ENCODE measurements at regions not wholly inside any gene's neighbourhood (a gene's known extent, or its start where the extent isn't known, plus 50 kb on each side); places are given as distances from the start of the nearest gene placed in this dataset.

- no peak for TF ChIP-seq MAX (IDR thresholded peaks at IDR 0.05; ENCODE audit: low read depth, low read length)
- no peak for TF ChIP-seq MYC (IDR thresholded peaks at IDR 0.05; ENCODE audit: low read depth, low read length)
- no peak for TF ChIP-seq CTCF (IDR thresholded peaks at IDR 0.05; ENCODE audit: low read depth, low read length)
- TF ChIP-seq POLR2A (IDR thresholded peaks at IDR 0.05; ENCODE audit: extremely low read depth, insufficient read length) = no peak
- no peak overlapping the region for H3K4me3 ChIP-seq (ENCODE audit: low read depth, low read length)
- DNase-seq (ENCODE audit: low read depth) = no peak
Measured at GRCh38 chr4:17065821-17066220, 167.4 kb upstream of the LDB2 start.

DNA sequence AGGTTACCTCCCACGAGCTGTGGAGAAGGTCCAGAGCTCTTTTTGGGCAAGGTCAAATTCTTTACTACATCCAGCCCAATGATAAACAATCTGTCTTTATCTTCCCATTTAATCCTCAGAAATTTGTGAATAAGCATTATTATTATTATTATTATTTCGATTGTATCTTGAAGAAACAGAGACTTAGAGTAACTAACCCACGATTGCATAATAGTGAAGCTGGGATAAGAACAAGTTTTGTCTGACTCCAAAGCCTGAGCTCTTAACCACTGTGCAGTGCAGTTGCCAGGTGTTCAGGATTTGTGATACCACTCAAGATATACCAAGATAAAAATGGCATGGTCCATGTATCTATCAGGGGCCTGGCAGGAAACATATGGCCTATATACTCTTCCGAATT is 166.5 kb upstream of the LDB2 start:
- no peak for TF ChIP-seq POLR2A (IDR thresholded peaks at IDR 0.05; ENCODE audit: extremely low read depth, insufficient read length)
- no peak for DNase-seq (ENCODE audit: low read depth)

DNA sequence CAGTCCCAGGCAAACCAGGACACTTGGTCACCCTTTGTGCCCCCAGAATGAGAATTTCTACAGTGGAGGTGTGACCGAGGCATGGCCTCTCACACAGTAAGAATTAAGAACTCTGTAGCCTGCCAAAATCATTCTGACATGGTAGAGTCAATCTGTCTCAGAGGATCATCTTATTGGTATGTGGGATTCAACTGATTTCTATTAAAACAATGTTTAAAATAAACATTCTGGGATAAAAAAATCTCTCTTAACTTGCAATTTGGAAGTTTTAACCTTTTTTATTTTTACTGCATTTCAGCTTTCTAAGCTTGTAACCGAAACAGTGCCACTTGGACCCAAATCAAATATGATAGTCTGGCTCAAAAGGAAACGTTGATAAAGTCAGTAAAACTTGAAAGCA is 165.4 kb upstream of the LDB2 start:
- TF ChIP-seq POLR2A (IDR thresholded peaks at IDR 0.05; ENCODE audit: extremely low read depth, insufficient read length) (no peak), MYC (IDR thresholded peaks at IDR 0.05; ENCODE audit: low read depth, low read length) (no peak), CTCF (IDR thresholded peaks at IDR 0.05; ENCODE audit: low read depth, low read length) (no peak), MAX (IDR thresholded peaks at IDR 0.05; ENCODE audit: low read depth, low read length) (no peak)
- DNase-seq (ENCODE audit: low read depth) = no peak
- no peak overlapping the region for H3K4me3 ChIP-seq (ENCODE audit: low read depth, low read length)

More for the DNA sequence above, 166.5 kb upstream of the LDB2 start:
- H3K4me3 ChIP-seq (ENCODE audit: low read depth, low read length) = no peak overlapping the region

DNA sequence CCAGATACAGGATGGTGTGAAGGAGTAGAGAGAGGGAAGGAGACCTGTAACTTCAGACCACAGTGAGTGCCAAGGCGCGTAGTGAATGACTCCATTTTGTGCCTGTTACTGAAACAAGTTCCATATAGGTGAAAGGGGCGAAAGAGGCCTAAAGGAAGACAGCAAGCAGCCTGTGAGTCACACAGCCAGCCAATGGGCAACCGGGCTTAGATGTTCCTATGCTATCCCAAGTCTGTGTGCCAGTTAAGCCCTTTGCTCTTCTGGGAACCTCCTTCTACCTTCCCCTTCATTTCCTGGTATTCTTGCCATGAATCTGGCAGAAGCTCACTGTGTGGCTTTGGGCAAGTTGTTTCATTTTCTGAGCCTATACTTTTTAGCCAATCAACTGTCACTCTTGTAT is 161.8 kb upstream of the LDB2 start:
- DNase-seq (ENCODE audit: low read depth) = no peak
- TF ChIP-seq MAX (IDR thresholded peaks at IDR 0.05; ENCODE audit: low read depth, low read length) (no peak), CTCF (IDR thresholded peaks at IDR 0.05; ENCODE audit: low read depth, low read length) (no peak), MYC (IDR thresholded peaks at IDR 0.05; ENCODE audit: low read depth, low read length) (no peak), POLR2A (IDR thresholded peaks at IDR 0.05; ENCODE audit: extremely low read depth, insufficient read length) (no peak)
- H3K4me3 ChIP-seq (ENCODE audit: low read depth, low read length) = no peak overlapping the region

- no peak overlapping the region for H3K4me3 ChIP-seq (ENCODE audit: low read depth, low read length)
- TF ChIP-seq MAX (IDR thresholded peaks at IDR 0.05; ENCODE audit: low read depth, low read length) (no peak), MYC (IDR thresholded peaks at IDR 0.05; ENCODE audit: low read depth, low read length) (no peak), CTCF (IDR thresholded peaks at IDR 0.05; ENCODE audit: low read depth, low read length) (no peak), POLR2A (IDR thresholded peaks at IDR 0.05; ENCODE audit: extremely low read depth, insufficient read length) (no peak)
- no peak for DNase-seq (ENCODE audit: low read depth)
Measured at GRCh38 chr4:17058916-17059741, 160.7 kb upstream of the LDB2 start.

DNA sequence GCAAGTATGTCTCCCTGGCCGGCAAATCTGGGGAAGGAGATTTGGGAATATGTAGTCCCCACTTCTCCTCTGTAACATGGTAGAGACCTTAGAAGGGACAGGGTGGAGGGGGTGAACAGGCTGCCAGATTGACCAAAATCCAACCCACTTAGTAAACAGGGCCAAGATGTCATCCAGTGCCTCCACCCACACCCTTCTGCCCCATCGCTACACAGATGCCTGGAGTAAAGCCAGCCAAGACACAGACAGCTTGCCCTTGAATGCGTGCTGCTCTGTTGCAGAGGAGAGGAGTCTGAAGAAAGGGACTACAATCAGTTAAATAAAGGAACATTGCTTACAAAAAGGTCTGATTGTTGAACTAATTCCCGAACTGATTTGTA is 160.1 kb upstream of the LDB2 start:
- DNase-seq (ENCODE audit: low read depth) = no peak
- no peak overlapping the region for H3K4me3 ChIP-seq (ENCODE audit: low read depth, low read length)
- TF ChIP-seq MYC (IDR thresholded peaks at IDR 0.05; ENCODE audit: low read depth, low read length) (no peak), POLR2A (IDR thresholded peaks at IDR 0.05; ENCODE audit: extremely low read depth, insufficient read length) (no peak), MAX (IDR thresholded peaks at IDR 0.05; ENCODE audit: low read depth, low read length) (no peak), CTCF (IDR thresholded peaks at IDR 0.05; ENCODE audit: low read depth, low read length) (no peak)
